ENCODE measurements at regions not wholly inside any gene's neighbourhood (a gene's known extent, or its start where the extent isn't known, plus 50 kb on each side); places are given as distances from the start of the nearest gene placed in this dataset.

DNA sequence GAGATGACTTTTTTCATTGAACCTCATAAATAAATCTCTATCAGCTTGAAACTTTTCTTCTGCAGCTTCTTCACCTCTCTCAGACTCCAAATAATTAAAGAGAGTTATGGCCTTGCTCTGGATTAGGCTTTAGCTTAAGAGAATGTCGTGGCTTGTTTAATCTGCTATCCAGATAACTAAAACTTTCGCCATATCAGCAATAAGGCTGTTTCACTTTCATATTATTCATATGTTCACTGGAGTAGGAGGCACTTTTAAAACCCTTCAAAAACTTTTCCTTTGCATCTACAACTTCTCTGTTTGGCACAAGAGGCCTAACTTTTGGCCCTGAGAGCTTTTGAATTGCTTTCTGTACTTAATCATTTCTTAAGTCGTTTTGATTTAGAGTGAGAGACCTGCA lies 386.9 kb upstream of the FAM174A start:
- Histone ChIP-seq H3K36me3 (replicated peaks in 1 of 2; ENCODE audit: control insufficient read depth in 1 of 2, insufficient read depth in 2 of 2, low read length in 2 of 2) (no peaks in the 10 kb centered on the region), H3K79me2 (ENCODE audit: insufficient read depth, low read length) (no peaks in the 10 kb centered on the region), H3K4me1 (ENCODE audit: control insufficient read depth in 1 of 2, insufficient read depth in 2 of 2, low read length in 2 of 2) (no peaks in the 10 kb centered on the region), H2AFZ (ENCODE audit: insufficient read depth, low read depth, low read length, poor library complexity, severe bottlenecking) (no peak overlapping the region), H3K4me3 (replicated peaks in 1 of 3; ENCODE audit: low read depth in 2 of 3, low read length in 3 of 3) (no peak overlapping the region), H4K20me1 (ENCODE audit: insufficient read depth, low read length) (no peaks in the 10 kb centered on the region), H3K9ac (ENCODE audit: insufficient read depth, low read length, poor library complexity, severe bottlenecking) (no peak overlapping the region), H3K4me2 (replicated peaks; ENCODE audit: extremely low read depth, low read length, poor library complexity, severe bottlenecking) (no peak overlapping the region), H3K27me3 (ENCODE audit: control insufficient read depth in 2 of 2, insufficient read depth in 2 of 2, low read length in 2 of 2) (no peaks in the 10 kb centered on the region), H3K27ac (ENCODE audit: low read depth in 1 of 2, low read length in 2 of 2) (no peak overlapping the region), H3K9me3 (replicated peaks in 1 of 2; ENCODE audit: control insufficient read depth in 1 of 2, insufficient read depth in 1 of 2, low read length in 2 of 2) (no peaks in the 10 kb centered on the region)
- intact Hi-C loops (cut with micrococcal nuclease): no loop called here
- Mint-ChIP-seq H3K36me3 (no peaks in the 10 kb centered on the region), H3K4me1 (no peaks in the 10 kb centered on the region), H3K4me3 (no peak overlapping the region), H3K9me3 (no peaks in the 10 kb centered on the region), H3K27ac (peak overlapping the region in 1 of 7 donors; percentile 40), H3K27me3 (ENCODE audit: low read depth in 3 of 3) (no peaks in the 10 kb centered on the region)
- TF ChIP-seq CTCF (IDR thresholded peaks at IDR 0.05): no peak
- no CpG with 5 or more reads among the region's 3 CpGs for WGBS (ENCODE audit: insufficient coverage)
- no peak for DNase-seq

DNA sequence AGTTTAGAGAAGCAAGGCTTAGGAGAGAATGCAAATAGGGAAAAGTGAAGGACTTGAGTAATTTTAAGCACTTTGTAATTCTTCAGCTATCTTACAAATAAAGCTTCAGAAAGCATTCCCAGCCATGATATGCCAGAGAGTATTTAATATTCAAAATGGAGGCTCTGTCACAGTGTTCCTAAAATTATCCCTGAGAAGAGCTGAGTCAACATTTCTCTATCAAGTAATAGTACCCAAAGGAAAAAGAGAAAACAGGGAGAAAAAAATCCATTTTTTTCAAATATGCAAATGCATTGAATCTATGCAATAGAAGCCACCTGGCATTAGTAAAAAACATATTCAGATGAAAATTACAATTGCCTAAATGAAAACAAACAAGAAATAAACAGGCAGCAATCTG lies 392.6 kb upstream of the FAM174A start:
- H3K27ac ChIP-seq (ENCODE audit: low read depth in 1 of 2, low read length in 2 of 2): no peak overlapping the region
- no peaks in the 10 kb centered on the region for H3K4me1 ChIP-seq (ENCODE audit: control insufficient read depth in 1 of 2, insufficient read depth in 2 of 2, low read length in 2 of 2)
- H3K9me3 ChIP-seq (replicated peaks in 1 of 2; ENCODE audit: control insufficient read depth in 1 of 2, insufficient read depth in 1 of 2, low read length in 2 of 2): no peaks in the 10 kb centered on the region
- no peak for DNase-seq
- Mint-ChIP-seq H3K4me1 (no peaks in the 10 kb centered on the region), H3K27ac (no peak overlapping the region), H3K27me3 (ENCODE audit: low read depth in 3 of 3) (no peaks in the 10 kb centered on the region), H3K36me3 (no peaks in the 10 kb centered on the region), H3K4me3 (no peak overlapping the region), H3K9me3 (peaks cover 0 to 1% (median 0%) of the 10 kb centered on the region in 7 donors)
- H3K9ac ChIP-seq (ENCODE audit: insufficient read depth, low read length, poor library complexity, severe bottlenecking): no peak overlapping the region
- no peaks in the 10 kb centered on the region for H3K79me2 ChIP-seq (ENCODE audit: insufficient read depth, low read length)
- H3K36me3 ChIP-seq (replicated peaks in 1 of 2; ENCODE audit: control insufficient read depth in 1 of 2, insufficient read depth in 2 of 2, low read length in 2 of 2): no peaks in the 10 kb centered on the region
- no peak overlapping the region for H2AFZ ChIP-seq (ENCODE audit: insufficient read depth, low read depth, low read length, poor library complexity, severe bottlenecking)
- intact Hi-C loops (cut with micrococcal nuclease): no loop called here
- H3K27me3 ChIP-seq (ENCODE audit: control insufficient read depth in 2 of 2, insufficient read depth in 2 of 2, low read length in 2 of 2): no peaks in the 10 kb centered on the region
- no peaks in the 10 kb centered on the region for H4K20me1 ChIP-seq (ENCODE audit: insufficient read depth, low read length)
- TF ChIP-seq CTCF (IDR thresholded peaks at IDR 0.05): no peak
- no peak overlapping the region for H3K4me3 ChIP-seq (replicated peaks in 1 of 3; ENCODE audit: low read depth in 2 of 3, low read length in 3 of 3)
- no peak overlapping the region for H3K4me2 ChIP-seq (replicated peaks; ENCODE audit: extremely low read depth, low read length, poor library complexity, severe bottlenecking)
